Adrenal gland (tissue), 9 donors: ENCODE measurements at regions not wholly inside any gene's neighbourhood (a gene's known extent, or its start where the extent isn't known, plus 50 kb on each side); places are given as distances from the start of the nearest gene placed in this dataset.

ENCODE experiments used
- DNase-seq, 7 donors: peaks; one replicate each; pipeline ENCODE4 v3.0.0-alpha.2; 2019 to 2020
- H3K27ac ChIP-seq, 5 donors: fragments of 200-600 bp; sonication (generic) in 4 of 5; 1 replicate in 3 of 5; 2 replicates in 2 of 5; pipeline versions ENCODE4 v1.5.1 to v1.8.0; 2016 to 2020; ENCODE audit warnings: mild to moderate bottlenecking in 1 of 5
- H3K27me3 ChIP-seq: fragments of 200-600 bp; 2 replicates; pipeline ENCODE4 v1.8.0; 2021
- H3K36me3 ChIP-seq, 2 donors: fragments of 200-600 bp; replicated peaks in 1 of 2; 1 replicate in 1 of 2; 2 replicates in 1 of 2; pipeline versions ENCODE4 v1.5.1 to v1.8.0; 2018 to 2022
- H3K4me1 ChIP-seq, 2 donors: fragments of 200-600 bp; replicated peaks in 1 of 2; 1 replicate in 1 of 2; 2 replicates in 1 of 2; pipeline versions ENCODE4 v1.5.1 to v1.8.0; 2018 to 2021
- H3K4me3 ChIP-seq, 4 donors: fragments of 200-600 bp; sonication (generic) in 3 of 4; one replicate each; pipeline ENCODE4 v1.5.1; 2016 to 2018
- H3K9me3 ChIP-seq, 3 donors: fragments of 200-600 bp; sonication (generic) in 1 of 3; replicated peaks in 1 of 3; 1 replicate in 2 of 3; 2 replicates in 1 of 3; pipeline versions ENCODE4 v1.5.1 to v1.8.0; 2016 to 2021
- CTCF ChIP-seq, 6 experiments: fragments of 450-650 bp in 4 of 6; fragments of 200-600 bp in 2 of 6; sonication (generic) in 1 of 6; IDR thresholded peaks; 1 replicate in 5 of 6; 2 replicates in 1 of 6; pipeline versions ENCODE4 v1.5.1 to v1.8.0; 2016 to 2021; ENCODE audit warnings: antibody characterized with exemption in 6 of 6, mild to moderate bottlenecking in 2 of 6, moderate library complexity in 1 of 6
- POLR2A ChIP-seq, 2 donors: fragments of 450-650 bp; IDR thresholded peaks; one replicate each; pipeline ENCODE4 v1.6.1; 2017; ENCODE audit warnings: antibody characterized with exemption in 2 of 2, mild to moderate bottlenecking in 2 of 2, moderate library complexity in 1 of 2
- WGBS, 4 donors: extraction: QIAGEN DNeasy Blood & Tissue Kit in 2 of 4; methylation state at CpG; one replicate each; pipeline versions ENCODE4 v1.1.5 to v1.1.7; 2013 to 2017; 5-methylcytosine and 5-hydroxymethylcytosine counted together
- intact Hi-C, 2 donors: fragments of 100-400 bp; cut with DNase I; formaldehyde crosslinking; loops; one replicate each; pipeline versions ENCODE4 v1.14.1 to v1.15.0; 2022 to 2023
- donor health status: healthy with polysubstance abuse.
- donor health status: Bipolar disorder and iron deficiency.
- donor health status: DM: yes; HTN: yes; CAD: no.
- donor health status: DM: no; HTN: no; CAD: no.
- donor health status: DM: no; HTN: no; CAD: no.

- no peak overlapping the region for H3K4me3 ChIP-seq
- no peaks in the 10 kb centered on the region for H3K9me3 ChIP-seq
- no peaks in the 10 kb centered on the region for H3K4me1 ChIP-seq
- TF ChIP-seq CTCF (IDR thresholded peaks at IDR 0.05) (no peak), POLR2A (IDR thresholded peaks at IDR 0.05) (no peak)
- intact Hi-C loops, result no loop called here
- 52 to 69% (median 62%) methylated on average over 8 of the region's 8 CpGs for WGBS, 4 donors
- no peaks in the 10 kb centered on the region for H3K27me3 ChIP-seq
- no peak for DNase-seq
- no peak overlapping the region for H3K27ac ChIP-seq
- no peaks in the 10 kb centered on the region for H3K36me3 ChIP-seq
Measured at GRCh38 chr20:6421321-6422248, 298.8 kb upstream of the FERMT1 start.

- no peaks in the 10 kb centered on the region for H3K36me3 ChIP-seq
- no peaks in the 10 kb centered on the region for H3K27me3 ChIP-seq
- H3K27ac ChIP-seq, result no peak overlapping the region
- intact Hi-C loops, result no loop called here
- no peaks in the 10 kb centered on the region for H3K9me3 ChIP-seq
- 55 to 89% (median 73%) methylated on average over 1 of the region's 1 CpG for WGBS, 4 donors
- DNase-seq, result no peak
- no peak overlapping the region for H3K4me3 ChIP-seq
- TF ChIP-seq CTCF (IDR thresholded peaks at IDR 0.05), result no peak
- no peak for TF ChIP-seq POLR2A (IDR thresholded peaks at IDR 0.05)
- no peaks in the 10 kb centered on the region for H3K4me1 ChIP-seq
Measured at GRCh38 chr20:6420336-6420735, 297.5 kb upstream of the FERMT1 start.

- Histone ChIP-seq H3K36me3 (no peaks in the 10 kb centered on the region), H3K4me1 (no peaks in the 10 kb centered on the region), H3K9me3 (no peaks in the 10 kb centered on the region), H3K4me3 (no peak overlapping the region), H3K27me3 (no peaks in the 10 kb centered on the region), H3K27ac (no peak overlapping the region)
- intact Hi-C loops, result no loop called here
- TF ChIP-seq POLR2A (IDR thresholded peaks at IDR 0.05), result no peak
- TF ChIP-seq CTCF (IDR thresholded peaks at IDR 0.05), result no peak
- no peak for DNase-seq
Measured at GRCh38 chr20:6418732-6419131, 295.9 kb upstream of the FERMT1 start.

- Histone ChIP-seq H3K4me3 (no peak overlapping the region), H3K9me3 (no peaks in the 10 kb centered on the region), H3K4me1 (no peaks in the 10 kb centered on the region), H3K27me3 (no peaks in the 10 kb centered on the region), H3K36me3 (no peaks in the 10 kb centered on the region), H3K27ac (no peak overlapping the region)
- WGBS, 4 donors, result 56 to 73% (median 64%) methylated on average over 2 of the region's 2 CpGs
- no peak for DNase-seq
- intact Hi-C loops, result no loop called here
- TF ChIP-seq POLR2A (IDR thresholded peaks at IDR 0.05), result no peak
- TF ChIP-seq CTCF (IDR thresholded peaks at IDR 0.05), result no peak
Measured at GRCh38 chr20:6416371-6416770, 293.5 kb upstream of the FERMT1 start.
